SK-N-SH (cell line): ENCODE measurements at regions not wholly inside any gene's neighbourhood (a gene's known extent, or its start where the extent isn't known, plus 50 kb on each side); places are given as distances from the start of the nearest gene placed in this dataset.

ENCODE experiments used
- CTCF ChIA-PET: fragments of 300-600, 350-600 bp; formaldehyde crosslinking; extraction: SDS; loops from one replicate; lab custom pipeline; 2021; lab: Yijun Ruan, JAX
- POLR2A ChIA-PET: fragments of 350-600 bp; sonication (Branson Sonifier 250); formaldehyde crosslinking; extraction: SDS; loops from one replicate; lab custom pipeline; 2020; ENCODE audit warnings: antibody characterized with exemption, inconsistent platforms; lab: Yijun Ruan, JAX
- DNase-seq: peaks from one replicate; pipeline ENCODE4 v3.0.0; 2012
- H2AFZ ChIP-seq: fragments of 200-600 bp; sonication (generic); 2 replicates; pipeline ENCODE4 v1.8.1; 2016; ENCODE audit warnings: antibody characterized with exemption, mild to moderate bottlenecking, low read depth
- H3F3A ChIP-seq: fragments of 200-600 bp; sonication (generic); replicated peaks from 2 replicates; pipeline ENCODE3; 2016; ENCODE audit warnings: antibody characterized with exemption, mild to moderate bottlenecking; ENCODE audit not compliant: insufficient read depth
- H3K27ac ChIP-seq, 2 experiments: fragments of 200-500 bp in 1 of 2; fragments of 200-600 bp in 1 of 2; sonication (Bioruptor generic) in 1 of 2; sonication (generic), shearing (Covaris generic) in 1 of 2; 2 replicates each; pipeline versions ENCODE4 v1.5.1 to v1.6.1; 2014 to 2016; ENCODE audit warnings: low read depth in 2 of 2, inconsistent platforms in 1 of 2, low read length in 1 of 2, mild to moderate bottlenecking in 1 of 2, mixed read lengths in 1 of 2
- H3K27me3 ChIP-seq: fragments of 200-600 bp; sonication (generic), shearing (Covaris generic); 2 replicates; pipeline ENCODE4 v1.6.1; 2016; ENCODE audit warnings: mixed run types; ENCODE audit not compliant: insufficient read depth
- H3K36me3 ChIP-seq, 2 experiments: fragments of 200-500 bp in 1 of 2; fragments of 200-600 bp in 1 of 2; sonication (Bioruptor generic) in 1 of 2; sonication (generic) in 1 of 2; replicated peaks in 1 of 2; 2 replicates each; pipeline versions ENCODE3 to v1.5.1; 2014 to 2016; ENCODE audit warnings: low read length in 1 of 2, mild to moderate bottlenecking in 1 of 2; ENCODE audit not compliant: insufficient read depth in 2 of 2, control insufficient read depth in 1 of 2
- H3K4me1 ChIP-seq, 2 experiments: fragments of 200-500 bp in 1 of 2; fragments of 200-600 bp in 1 of 2; sonication (Bioruptor generic) in 1 of 2; sonication (generic), shearing (Covaris generic) in 1 of 2; 2 replicates each; pipeline versions ENCODE4 v1.5.1 to v1.6.1; 2014 to 2016; ENCODE audit warnings: low read depth in 1 of 2, low read length in 1 of 2, mixed run types in 1 of 2; ENCODE audit not compliant: insufficient read depth in 2 of 2, control insufficient read depth in 1 of 2
- H3K4me2 ChIP-seq: fragments of 200-600 bp; sonication (generic), shearing (Covaris generic); 2 replicates; pipeline ENCODE4 v1.6.1; 2017; ENCODE audit warnings: mixed run types
- H3K4me3 ChIP-seq, 2 experiments: fragments of 200-500 bp in 1 of 2; fragments of 200-600 bp in 1 of 2; sonication (Bioruptor generic) in 1 of 2; sonication (generic), shearing (Covaris generic) in 1 of 2; 2 replicates each; pipeline versions ENCODE4 v1.5.1 to v1.8.1; 2014 to 2016; ENCODE audit warnings: low read depth in 2 of 2, inconsistent platforms in 1 of 2, low read length in 1 of 2, mild to moderate bottlenecking in 1 of 2, mixed read lengths in 1 of 2, moderate library complexity in 1 of 2
- H3K79me2 ChIP-seq: fragments of 200-600 bp; sonication (generic); 2 replicates; pipeline ENCODE4 v1.8.1; 2017; ENCODE audit warnings: mild to moderate bottlenecking; ENCODE audit not compliant: insufficient read depth
- H3K9ac ChIP-seq: fragments of 200-600 bp; sonication (generic); 2 replicates; pipeline ENCODE4 v1.6.1; 2017; ENCODE audit warnings: mixed run types
- H3K9me2 ChIP-seq: fragments of 200-600 bp; sonication (generic); 2 replicates; pipeline ENCODE4 v1.6.1; 2017; ENCODE audit warnings: mixed run types
- H3K9me3 ChIP-seq: fragments of 200-600 bp; sonication (generic); 2 replicates; pipeline ENCODE4 v1.6.1; 2017; ENCODE audit warnings: mixed run types, mild to moderate bottlenecking, moderate library complexity
- H4K20me1 ChIP-seq: fragments of 200-600 bp; sonication (generic); 2 replicates; pipeline ENCODE4 v1.6.1; 2017; ENCODE audit warnings: mild to moderate bottlenecking, mixed run types; ENCODE audit not compliant: insufficient read depth
- CHD2 ChIP-seq: fragments of 150-350 bp; IDR thresholded peaks from 2 replicates; pipeline ENCODE4 v1.6.1; 2018; ENCODE audit warnings: low read length; ENCODE audit not compliant: partially characterized antibody
- ELF1 ChIP-seq: IDR thresholded peaks from 2 replicates; pipeline ENCODE4 v1.4.0; 2012
- EP300 ChIP-seq, 2 experiments: IDR thresholded peaks; 2 replicates each; pipeline versions ENCODE4 v1.4.0 to v1.6.1; 2012; ENCODE audit warnings: borderline replicate concordance in 1 of 2, low read depth in 1 of 2, low read length in 1 of 2
- EZH2phosphoT487 ChIP-seq: fragments of 200-600 bp; sonication (generic); IDR thresholded peaks from 2 replicates; pipeline ENCODE4 v1.6.1; 2017; ENCODE audit warnings: low read depth, mixed run types, mild to moderate bottlenecking, antibody characterized with exemption, moderate library complexity, borderline replicate concordance
- FOSL2 ChIP-seq: IDR thresholded peaks from 2 replicates; pipeline ENCODE4 v1.4.0; 2012; ENCODE audit warnings: low read depth, mild to moderate bottlenecking, moderate library complexity, borderline replicate concordance
- FOXJ3 ChIP-seq: sonication (generic); formaldehyde crosslinking; IDR thresholded peaks from 2 replicates; pipeline ENCODE4 v1.5.1; 2020; ENCODE audit warnings: mild to moderate bottlenecking, missing genetic modification reagents
- GABPA ChIP-seq: IDR thresholded peaks from 2 replicates; pipeline ENCODE4 v1.4.0; 2012; ENCODE audit warnings: low read depth, mild to moderate bottlenecking
- JUND ChIP-seq: IDR thresholded peaks from 2 replicates; pipeline ENCODE4 v1.4.0; 2012
- POLR2AphosphoS5 ChIP-seq: IDR thresholded peaks from 2 replicates; pipeline ENCODE4 v1.6.1; 2012; ENCODE audit warnings: low read depth, low read length
- RAD21 ChIP-seq: IDR thresholded peaks from 2 replicates; pipeline ENCODE4 v1.6.1; 2012; ENCODE audit warnings: mild to moderate bottlenecking, low read length
- RCOR1 ChIP-seq: fragments of 150-350 bp; IDR thresholded peaks from 2 replicates; pipeline ENCODE4 v1.6.1; 2017; ENCODE audit warnings: antibody characterized with exemption, low read length
- SMC3 ChIP-seq: IDR thresholded peaks from 2 replicates; pipeline ENCODE4 v1.6.1; 2012; ENCODE audit warnings: low read depth, low read length, improper control_type of control experiment
- TCF12 ChIP-seq: IDR thresholded peaks from 2 replicates; pipeline ENCODE4 v1.4.0; 2012
- YY1 ChIP-seq: IDR thresholded peaks from 2 replicates; pipeline ENCODE4 v1.4.0; 2012; ENCODE audit warnings: low read depth, mild to moderate bottlenecking
- WGBS: methylation state at CpG from one replicate; pipeline ENCODE4 v1.1.6; 2017; ENCODE audit warnings: low lambda C conversion rate; 5-methylcytosine and 5-hydroxymethylcytosine counted together
- TF ChIP-seq, protein P1 (sequence below): IDR thresholded peaks from 2 replicates; pipeline ENCODE4 v1.4.0; 2012; ENCODE audit warnings: low read depth, borderline replicate concordance
- TF ChIP-seq, protein P2 (sequence below): fragments of 150-350 bp; IDR thresholded peaks from 2 replicates; pipeline ENCODE4 v1.6.1; 2016; ENCODE audit warnings: mild to moderate bottlenecking, low read depth, low read length
- TF ChIP-seq, protein P3 (sequence below): IDR thresholded peaks from 2 replicates; pipeline ENCODE4; 2012
- TF ChIP-seq, protein P4 (sequence below): fragments of 200-600 bp; sonication (generic); IDR thresholded peaks from 2 replicates; pipeline ENCODE4 v1.6.1; 2017; ENCODE audit warnings: antibody characterized with exemption, mild to moderate bottlenecking, moderate library complexity
- TF ChIP-seq, protein P5 (sequence below): IDR thresholded peaks from 2 replicates; pipeline ENCODE4 v1.6.1; 2012; ENCODE audit warnings: mild to moderate bottlenecking, low read depth, low read length, moderate library complexity
- TF ChIP-seq, protein P6 (sequence below): fragments of 150-350 bp; IDR thresholded peaks from 2 replicates; pipeline ENCODE4 v1.6.1; 2017; ENCODE audit warnings: antibody characterized with exemption, low read length, low read depth, borderline replicate concordance

DNA sequence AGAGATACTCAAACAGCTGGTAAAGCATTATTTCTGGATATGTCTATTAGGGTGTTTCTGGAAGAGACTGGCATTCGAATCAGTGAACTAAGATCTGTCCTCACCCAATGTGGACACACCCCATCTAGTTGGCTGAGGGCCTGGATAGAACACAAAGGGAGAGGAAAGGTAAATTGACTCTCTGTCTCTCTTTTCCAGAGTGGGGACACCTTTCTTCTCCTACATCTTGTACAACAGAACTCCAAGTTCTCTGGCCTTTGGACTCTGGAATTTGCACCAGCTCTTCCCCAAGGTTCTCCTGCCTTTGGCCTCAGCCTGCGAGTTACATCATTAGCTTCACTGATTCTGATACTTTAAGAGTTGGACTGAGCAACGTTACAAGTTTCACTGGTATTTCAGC, 1253.9 kb downstream of the SLC16A7 start:
- Histone ChIP-seq H3K9ac (no peak overlapping the region), H2AFZ (no peak overlapping the region), H3K4me2 (no peak overlapping the region), H3K4me3 (no peak overlapping the region), H3K36me3 (no peaks in the 10 kb centered on the region), H3F3A (no peaks in the 10 kb centered on the region), H4K20me1 (no peaks in the 10 kb centered on the region), H3K27ac (no peak overlapping the region), H3K4me1 (no peaks in the 10 kb centered on the region), H3K27me3 (no peaks in the 10 kb centered on the region), H3K79me2 (no peaks in the 10 kb centered on the region), H3K9me3 (no peaks in the 10 kb centered on the region), H3K9me2 (no peaks in the 10 kb centered on the region)
- no peak for DNase-seq
- TF ChIP-seq, protein P1, sequence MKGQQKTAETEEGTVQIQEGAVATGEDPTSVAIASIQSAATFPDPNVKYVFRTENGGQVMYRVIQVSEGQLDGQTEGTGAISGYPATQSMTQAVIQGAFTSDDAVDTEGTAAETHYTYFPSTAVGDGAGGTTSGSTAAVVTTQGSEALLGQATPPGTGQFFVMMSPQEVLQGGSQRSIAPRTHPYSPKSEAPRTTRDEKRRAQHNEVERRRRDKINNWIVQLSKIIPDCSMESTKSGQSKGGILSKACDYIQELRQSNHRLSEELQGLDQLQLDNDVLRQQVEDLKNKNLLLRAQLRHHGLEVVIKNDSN = no peak
- no peak for TF ChIP-seq YY1
- TF ChIP-seq FOXJ3 (CRISPR knock-in tag) = no peak
- no peak for TF ChIP-seq GABPA
- no peak for TF ChIP-seq SMC3
- no peak for TF ChIP-seq RCOR1
- TF ChIP-seq RAD21 = no peak
- TF ChIP-seq JUND = no peak
- no peak for TF ChIP-seq FOSL2
- TF ChIP-seq ELF1 = no peak
- TF ChIP-seq, protein P2, sequence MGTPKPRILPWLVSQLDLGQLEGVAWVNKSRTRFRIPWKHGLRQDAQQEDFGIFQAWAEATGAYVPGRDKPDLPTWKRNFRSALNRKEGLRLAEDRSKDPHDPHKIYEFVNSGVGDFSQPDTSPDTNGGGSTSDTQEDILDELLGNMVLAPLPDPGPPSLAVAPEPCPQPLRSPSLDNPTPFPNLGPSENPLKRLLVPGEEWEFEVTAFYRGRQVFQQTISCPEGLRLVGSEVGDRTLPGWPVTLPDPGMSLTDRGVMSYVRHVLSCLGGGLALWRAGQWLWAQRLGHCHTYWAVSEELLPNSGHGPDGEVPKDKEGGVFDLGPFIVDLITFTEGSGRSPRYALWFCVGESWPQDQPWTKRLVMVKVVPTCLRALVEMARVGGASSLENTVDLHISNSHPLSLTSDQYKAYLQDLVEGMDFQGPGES = no peak
- TF ChIP-seq EP300 (IDR thresholded peaks at IDR 0.05; ENCODE audit: borderline replicate concordance in 1 of 2, low read depth in 1 of 2, low read length in 1 of 2) = no peak
- TF ChIP-seq CHD2 = no peak
- TF ChIP-seq, protein P3, sequence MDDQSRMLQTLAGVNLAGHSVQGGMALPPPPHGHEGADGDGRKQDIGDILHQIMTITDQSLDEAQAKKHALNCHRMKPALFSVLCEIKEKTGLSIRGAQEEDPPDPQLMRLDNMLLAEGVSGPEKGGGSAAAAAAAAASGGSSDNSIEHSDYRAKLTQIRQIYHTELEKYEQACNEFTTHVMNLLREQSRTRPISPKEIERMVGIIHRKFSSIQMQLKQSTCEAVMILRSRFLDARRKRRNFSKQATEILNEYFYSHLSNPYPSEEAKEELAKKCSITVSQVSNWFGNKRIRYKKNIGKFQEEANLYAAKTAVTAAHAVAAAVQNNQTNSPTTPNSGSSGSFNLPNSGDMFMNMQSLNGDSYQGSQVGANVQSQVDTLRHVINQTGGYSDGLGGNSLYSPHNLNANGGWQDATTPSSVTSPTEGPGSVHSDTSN = no peak
- TF ChIP-seq, protein P4, sequence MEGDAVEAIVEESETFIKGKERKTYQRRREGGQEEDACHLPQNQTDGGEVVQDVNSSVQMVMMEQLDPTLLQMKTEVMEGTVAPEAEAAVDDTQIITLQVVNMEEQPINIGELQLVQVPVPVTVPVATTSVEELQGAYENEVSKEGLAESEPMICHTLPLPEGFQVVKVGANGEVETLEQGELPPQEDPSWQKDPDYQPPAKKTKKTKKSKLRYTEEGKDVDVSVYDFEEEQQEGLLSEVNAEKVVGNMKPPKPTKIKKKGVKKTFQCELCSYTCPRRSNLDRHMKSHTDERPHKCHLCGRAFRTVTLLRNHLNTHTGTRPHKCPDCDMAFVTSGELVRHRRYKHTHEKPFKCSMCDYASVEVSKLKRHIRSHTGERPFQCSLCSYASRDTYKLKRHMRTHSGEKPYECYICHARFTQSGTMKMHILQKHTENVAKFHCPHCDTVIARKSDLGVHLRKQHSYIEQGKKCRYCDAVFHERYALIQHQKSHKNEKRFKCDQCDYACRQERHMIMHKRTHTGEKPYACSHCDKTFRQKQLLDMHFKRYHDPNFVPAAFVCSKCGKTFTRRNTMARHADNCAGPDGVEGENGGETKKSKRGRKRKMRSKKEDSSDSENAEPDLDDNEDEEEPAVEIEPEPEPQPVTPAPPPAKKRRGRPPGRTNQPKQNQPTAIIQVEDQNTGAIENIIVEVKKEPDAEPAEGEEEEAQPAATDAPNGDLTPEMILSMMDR = no peak
- TF ChIP-seq TCF12 = no peak
- no peak for TF ChIP-seq POLR2AphosphoS5
- TF ChIP-seq EZH2phosphoT487 = no peak
- TF ChIP-seq, protein P5, sequence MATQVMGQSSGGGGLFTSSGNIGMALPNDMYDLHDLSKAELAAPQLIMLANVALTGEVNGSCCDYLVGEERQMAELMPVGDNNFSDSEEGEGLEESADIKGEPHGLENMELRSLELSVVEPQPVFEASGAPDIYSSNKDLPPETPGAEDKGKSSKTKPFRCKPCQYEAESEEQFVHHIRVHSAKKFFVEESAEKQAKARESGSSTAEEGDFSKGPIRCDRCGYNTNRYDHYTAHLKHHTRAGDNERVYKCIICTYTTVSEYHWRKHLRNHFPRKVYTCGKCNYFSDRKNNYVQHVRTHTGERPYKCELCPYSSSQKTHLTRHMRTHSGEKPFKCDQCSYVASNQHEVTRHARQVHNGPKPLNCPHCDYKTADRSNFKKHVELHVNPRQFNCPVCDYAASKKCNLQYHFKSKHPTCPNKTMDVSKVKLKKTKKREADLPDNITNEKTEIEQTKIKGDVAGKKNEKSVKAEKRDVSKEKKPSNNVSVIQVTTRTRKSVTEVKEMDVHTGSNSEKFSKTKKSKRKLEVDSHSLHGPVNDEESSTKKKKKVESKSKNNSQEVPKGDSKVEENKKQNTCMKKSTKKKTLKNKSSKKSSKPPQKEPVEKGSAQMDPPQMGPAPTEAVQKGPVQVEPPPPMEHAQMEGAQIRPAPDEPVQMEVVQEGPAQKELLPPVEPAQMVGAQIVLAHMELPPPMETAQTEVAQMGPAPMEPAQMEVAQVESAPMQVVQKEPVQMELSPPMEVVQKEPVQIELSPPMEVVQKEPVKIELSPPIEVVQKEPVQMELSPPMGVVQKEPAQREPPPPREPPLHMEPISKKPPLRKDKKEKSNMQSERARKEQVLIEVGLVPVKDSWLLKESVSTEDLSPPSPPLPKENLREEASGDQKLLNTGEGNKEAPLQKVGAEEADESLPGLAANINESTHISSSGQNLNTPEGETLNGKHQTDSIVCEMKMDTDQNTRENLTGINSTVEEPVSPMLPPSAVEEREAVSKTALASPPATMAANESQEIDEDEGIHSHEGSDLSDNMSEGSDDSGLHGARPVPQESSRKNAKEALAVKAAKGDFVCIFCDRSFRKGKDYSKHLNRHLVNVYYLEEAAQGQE = no peak
- TF ChIP-seq, protein P6, sequence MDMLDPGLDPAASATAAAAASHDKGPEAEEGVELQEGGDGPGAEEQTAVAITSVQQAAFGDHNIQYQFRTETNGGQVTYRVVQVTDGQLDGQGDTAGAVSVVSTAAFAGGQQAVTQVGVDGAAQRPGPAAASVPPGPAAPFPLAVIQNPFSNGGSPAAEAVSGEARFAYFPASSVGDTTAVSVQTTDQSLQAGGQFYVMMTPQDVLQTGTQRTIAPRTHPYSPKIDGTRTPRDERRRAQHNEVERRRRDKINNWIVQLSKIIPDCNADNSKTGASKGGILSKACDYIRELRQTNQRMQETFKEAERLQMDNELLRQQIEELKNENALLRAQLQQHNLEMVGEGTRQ = no peak
- ChIA-PET POLR2A (no interaction called here), CTCF (interaction anchor here (0.7 to 1.4 kb wide), 2 partner anchors 24 to 1600 kb away, joined by 3 to 4 read pairs; no protein-coding TSS in a partner anchor)
- 0% methylated on average over 3 of the region's 3 CpGs for WGBS
